RWPE1 (cell line): ENCODE measurements at regions not wholly inside any gene's neighbourhood (a gene's known extent, or its start where the extent isn't known, plus 50 kb on each side); places are given as distances from the start of the nearest gene placed in this dataset.
"Not testable (repeated sequence)": the region's sequence is repeated elsewhere in the genome, so short reads cannot be mapped to it uniquely, and the experiment has no call there.

Experiments used
- CTCF ChIA-PET: fragments of 350-600 bp; sonication (Branson Sonifier 250); formaldehyde crosslinking; extraction: SDS; loops from one replicate; lab custom pipeline; 2021; lab: Yijun Ruan, JAX
- POLR2A ChIA-PET: fragments of 400-600 bp; formaldehyde crosslinking; extraction: SDS; loops from one replicate; lab custom pipeline; 2020; ENCODE audit warnings: antibody characterized with exemption; ENCODE audit not compliant: low non-redundant PET; lab: Yijun Ruan, JAX
- DNase-seq: peaks from one replicate; pipeline ENCODE4 v3.0.0; 2012; ENCODE audit warnings: low spot score
- H3K27ac ChIP-seq: fragments of 450-650 bp; 2 replicates; pipeline ENCODE4 v1.5.1; 2017

DNA sequence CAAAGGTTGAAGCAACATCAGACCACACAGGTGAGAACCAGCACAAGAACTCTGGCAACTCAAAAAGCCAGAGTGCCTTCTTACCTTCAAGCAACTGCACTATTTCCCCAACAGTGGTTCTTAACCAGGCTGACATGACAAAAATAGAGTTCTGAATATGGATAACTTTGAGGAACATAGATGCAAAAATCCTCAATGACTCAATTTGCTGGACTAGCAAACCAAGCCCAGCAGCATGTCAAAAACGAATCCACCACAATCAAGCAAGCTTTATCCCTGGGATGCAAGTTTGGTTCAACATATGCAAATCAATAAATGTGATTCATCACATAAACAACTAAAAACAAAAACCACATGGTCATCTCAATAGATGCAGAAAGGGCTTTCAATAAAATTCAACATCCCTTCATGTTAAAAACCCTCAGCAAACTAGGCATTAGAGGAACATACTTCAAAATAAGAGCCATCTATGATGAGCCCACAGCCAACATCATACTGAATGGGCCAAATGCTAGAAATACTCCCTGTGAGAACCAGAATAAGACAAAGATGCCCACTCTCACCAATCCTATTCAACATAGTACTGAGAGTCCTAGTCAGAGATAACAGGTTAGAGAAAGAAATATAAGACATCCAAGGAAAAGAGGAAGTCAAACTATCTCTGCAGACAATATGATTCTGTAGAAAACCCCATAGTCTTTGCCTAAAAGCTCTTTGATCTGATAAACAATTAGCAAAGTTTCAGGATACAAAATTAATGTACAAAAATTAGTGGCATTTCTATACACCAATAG lies 110.5 kb upstream of the NBPF19 start:
- CTCF ChIA-PET, DNase-seq, H3K27ac ChIP-seq, POLR2A ChIA-PET: not testable (repeated sequence)

DNA sequence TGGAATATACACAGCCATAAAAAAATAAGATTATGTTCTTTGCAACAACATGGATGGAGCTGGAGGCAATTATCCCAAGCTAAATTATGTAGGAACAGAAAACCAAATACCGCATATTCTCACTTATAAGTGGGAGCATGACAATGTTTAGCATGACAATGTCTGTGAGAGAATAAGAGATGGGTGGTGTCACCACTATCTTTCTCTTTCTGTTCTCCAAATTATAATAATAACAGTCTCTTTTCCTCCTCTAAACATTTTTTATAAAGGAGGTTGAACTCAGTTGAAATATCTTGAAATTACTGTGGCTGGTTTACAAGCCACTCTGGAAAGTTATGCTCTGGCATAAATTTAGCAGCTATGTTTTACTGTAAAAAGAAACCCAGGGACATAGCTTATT lies 108.4 kb upstream of the NBPF19 start:
- CTCF ChIA-PET, POLR2A ChIA-PET, DNase-seq, H3K27ac ChIP-seq: not testable (repeated sequence)

DNA sequence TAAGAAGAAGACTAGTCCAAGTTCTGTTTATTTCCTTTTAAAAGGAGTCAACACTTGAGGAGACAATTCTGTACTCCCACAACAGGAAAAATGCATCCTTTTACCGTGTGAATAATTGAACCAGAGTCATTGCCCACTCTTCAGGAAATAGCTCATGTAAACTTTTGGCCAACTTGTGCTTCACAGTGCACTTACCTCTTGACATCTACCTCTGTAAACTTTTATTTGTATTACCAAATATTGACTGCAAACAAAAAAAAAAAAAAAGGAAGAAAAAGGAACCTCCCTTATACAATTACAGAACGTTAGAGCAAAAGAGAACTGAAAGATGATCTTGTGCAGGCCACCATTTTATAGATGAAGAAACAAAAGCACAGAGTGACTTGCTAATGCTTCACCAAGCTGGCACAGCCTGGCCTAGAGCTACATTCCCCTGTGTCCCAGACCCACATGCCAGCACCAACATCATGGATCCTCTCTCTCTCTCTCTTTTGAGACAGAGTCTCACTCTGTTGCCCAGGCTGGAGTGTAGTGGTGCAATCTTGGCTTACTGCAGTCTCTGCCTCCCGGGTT lies 107.3 kb upstream of the NBPF19 start:
- DNase-seq, H3K27ac ChIP-seq, CTCF ChIA-PET, POLR2A ChIA-PET: not testable (repeated sequence)

DNA sequence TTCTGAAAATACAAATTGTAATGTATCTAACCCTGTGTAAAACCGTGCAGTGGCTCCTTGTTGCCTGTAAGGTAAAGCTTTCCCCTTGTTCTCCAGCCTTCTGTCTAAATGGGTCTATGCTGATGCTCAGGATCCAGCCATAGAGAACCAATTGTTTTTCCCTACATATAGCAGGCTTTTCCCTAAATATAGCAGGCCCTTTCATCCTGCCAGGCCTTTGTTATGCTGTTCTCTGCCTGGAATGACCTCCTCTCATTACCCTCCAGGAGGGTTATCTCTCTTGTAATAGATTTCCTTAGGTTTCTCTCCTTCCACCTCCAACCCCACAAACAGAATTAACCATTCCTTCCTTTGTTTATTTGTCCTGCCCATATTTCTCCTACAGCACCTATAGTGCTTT lies 106.5 kb upstream of the NBPF19 start:
- H3K27ac ChIP-seq, CTCF ChIA-PET, POLR2A ChIA-PET, DNase-seq: not testable (repeated sequence)

DNA sequence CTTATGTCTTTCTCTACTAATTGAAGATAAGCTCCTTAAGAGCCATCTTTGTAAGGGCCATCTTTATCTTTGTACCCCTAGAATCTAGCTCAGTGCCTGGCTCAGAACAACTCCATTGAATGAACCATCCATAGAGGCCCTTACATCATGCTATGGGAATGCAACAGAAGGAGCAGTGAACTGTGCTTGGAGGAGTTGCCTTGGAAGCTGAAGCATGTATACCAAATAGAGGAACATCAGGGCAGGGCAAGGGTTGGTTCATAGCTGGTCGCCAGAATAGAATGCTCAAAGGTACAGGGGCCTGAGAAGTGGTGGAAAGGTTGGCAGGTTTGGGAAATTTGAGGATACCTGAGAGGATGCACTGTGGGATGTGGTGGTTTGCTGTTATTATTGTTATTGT lies 105.8 kb upstream of the NBPF19 start:
- H3K27ac ChIP-seq, POLR2A ChIA-PET, DNase-seq, CTCF ChIA-PET: not testable (repeated sequence)

DNA sequence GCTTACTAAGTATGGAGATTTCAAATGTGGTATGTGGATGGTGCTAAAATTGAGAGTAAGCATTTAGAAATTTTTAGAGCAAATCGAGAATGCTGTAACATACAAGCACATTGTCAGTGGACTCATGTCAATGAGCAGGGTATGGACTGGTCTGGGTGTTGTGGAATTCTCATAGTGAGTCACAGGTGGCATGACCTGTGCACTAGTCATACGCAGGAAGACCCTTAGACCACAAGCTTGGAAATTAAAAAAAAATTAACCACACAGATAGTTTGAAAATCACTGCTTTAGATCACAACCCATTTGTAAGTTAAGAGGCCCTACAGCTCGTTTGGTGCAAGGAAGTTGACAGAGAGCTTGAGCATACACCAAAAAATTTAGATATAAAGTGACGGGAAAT lies 102.9 kb upstream of the NBPF19 start:
- DNase-seq, POLR2A ChIA-PET, CTCF ChIA-PET, H3K27ac ChIP-seq: not testable (repeated sequence)

- CTCF ChIA-PET, POLR2A ChIA-PET, DNase-seq, H3K27ac ChIP-seq: not testable (repeated sequence)
Observed at GRCh38 chr1:149378462-149378861, 96.4 kb upstream of the NBPF19 start.

DNA sequence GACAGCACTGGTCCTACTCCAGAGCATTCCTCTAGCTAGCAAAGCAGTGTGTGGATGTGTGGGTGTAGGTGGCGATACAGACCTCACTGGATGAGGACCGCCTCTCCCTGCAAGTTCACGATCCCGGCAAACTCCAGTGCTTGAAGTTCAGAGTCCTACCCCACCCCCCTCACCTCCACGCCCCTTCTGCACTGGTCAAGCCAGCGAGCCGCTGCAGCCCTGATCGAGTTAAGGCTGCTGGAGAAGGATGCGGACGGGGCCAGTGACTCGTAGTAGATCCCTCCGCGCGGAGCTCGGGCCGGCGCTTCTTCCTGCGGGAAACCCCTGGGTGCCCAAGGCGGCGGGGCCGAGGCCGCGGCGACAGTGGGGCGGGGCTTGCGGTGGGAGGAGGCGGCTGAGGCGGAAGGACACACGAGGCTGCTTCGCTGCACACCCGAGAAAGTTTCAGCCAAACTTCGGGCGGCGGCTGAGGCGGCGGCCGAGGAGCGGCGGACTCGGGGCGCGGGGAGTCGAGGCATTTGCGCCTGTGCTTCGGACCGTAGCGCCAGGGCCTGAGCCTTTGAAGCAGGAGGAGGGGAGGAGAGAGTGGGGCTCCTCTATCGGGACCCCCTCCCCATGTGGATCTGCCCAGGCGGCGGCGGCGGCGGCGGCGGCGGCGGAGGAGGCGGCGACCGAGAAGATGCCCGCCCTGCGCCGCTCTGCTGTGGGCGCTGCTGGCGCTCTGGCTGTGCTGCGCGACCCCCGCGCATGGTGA lies 84.5 kb upstream of the NBPF19 start:
- H3K27ac ChIP-seq, result peak overlapping the region; percentile 69
- DNase-seq, CTCF ChIA-PET, POLR2A ChIA-PET: not testable (repeated sequence)

DNA sequence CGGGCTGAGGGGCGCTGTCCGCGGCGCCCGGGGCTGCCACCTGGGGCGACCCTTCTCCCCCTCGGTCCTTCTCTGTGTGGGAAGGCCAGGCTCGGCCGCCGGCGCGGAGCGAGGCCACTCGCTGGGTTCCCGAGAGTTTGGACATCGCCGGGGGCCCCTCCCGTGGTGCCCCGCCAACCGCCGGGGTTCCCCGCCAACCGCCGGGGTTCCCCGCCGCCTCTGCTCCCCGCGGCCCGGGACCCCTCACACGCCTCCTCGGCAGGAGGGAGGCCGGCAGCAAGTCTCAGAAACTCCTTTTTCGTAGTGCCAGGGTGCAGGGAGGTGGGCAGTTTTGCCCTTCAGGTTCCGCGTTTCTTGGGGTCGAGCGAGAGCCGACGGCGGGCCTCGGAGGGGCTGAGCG lies 83.9 kb upstream of the NBPF19 start:
- CTCF ChIA-PET, POLR2A ChIA-PET, DNase-seq: not testable (repeated sequence)
- H3K27ac ChIP-seq, result peak overlapping the region; percentile 69

DNA sequence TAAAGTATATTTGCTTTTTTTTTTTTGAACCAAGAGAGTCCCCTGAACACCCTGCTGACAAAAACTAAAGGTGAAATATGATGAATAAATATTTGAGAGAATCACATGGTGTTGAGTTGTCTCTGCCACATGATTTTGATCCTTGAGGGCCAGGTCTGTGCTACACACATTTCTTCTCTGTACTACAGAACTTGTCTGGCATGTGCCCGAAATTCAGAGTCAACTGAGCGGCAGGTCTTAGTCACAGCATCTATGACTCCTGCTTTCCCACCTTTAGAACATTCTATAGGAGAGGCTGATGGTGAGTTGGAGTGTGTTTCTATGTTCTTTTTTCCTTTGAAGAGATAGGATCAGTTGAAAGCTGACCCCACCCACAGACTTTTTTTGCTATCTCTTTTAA lies 79.0 kb upstream of the NBPF19 start:
- CTCF ChIA-PET, POLR2A ChIA-PET, H3K27ac ChIP-seq, DNase-seq: not testable (repeated sequence)

DNA sequence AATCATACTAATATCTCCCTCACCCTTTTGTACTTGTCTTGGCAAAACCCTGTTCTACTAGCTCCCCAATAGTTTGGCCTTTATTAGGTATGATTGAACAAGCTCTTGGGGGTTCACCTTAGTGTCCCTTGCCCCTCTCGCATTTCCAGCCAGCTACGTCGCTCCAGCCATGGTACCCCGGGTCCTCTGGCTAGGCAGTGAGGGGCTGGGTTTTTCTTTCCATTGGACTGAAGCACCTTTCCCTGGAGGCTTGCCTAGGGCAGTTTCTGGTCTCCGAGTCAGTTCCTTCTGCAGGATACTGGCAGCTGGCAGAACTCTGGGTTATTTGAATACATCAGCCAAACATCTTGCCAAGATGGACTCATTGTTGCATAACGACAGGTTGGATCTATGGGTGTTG lies 76.3 kb upstream of the NBPF19 start:
- POLR2A ChIA-PET, DNase-seq, H3K27ac ChIP-seq, CTCF ChIA-PET: not testable (repeated sequence)

GRCh38 chr1:149408404-149408803 lies 66.4 kb upstream of the NBPF19 start:
- DNase-seq, POLR2A ChIA-PET, CTCF ChIA-PET, H3K27ac ChIP-seq: not testable (repeated sequence)

- CTCF ChIA-PET, H3K27ac ChIP-seq, DNase-seq, POLR2A ChIA-PET: not testable (repeated sequence)
Observed at GRCh38 chr1:149415373-149415772, 59.5 kb upstream of the NBPF19 start.

DNA sequence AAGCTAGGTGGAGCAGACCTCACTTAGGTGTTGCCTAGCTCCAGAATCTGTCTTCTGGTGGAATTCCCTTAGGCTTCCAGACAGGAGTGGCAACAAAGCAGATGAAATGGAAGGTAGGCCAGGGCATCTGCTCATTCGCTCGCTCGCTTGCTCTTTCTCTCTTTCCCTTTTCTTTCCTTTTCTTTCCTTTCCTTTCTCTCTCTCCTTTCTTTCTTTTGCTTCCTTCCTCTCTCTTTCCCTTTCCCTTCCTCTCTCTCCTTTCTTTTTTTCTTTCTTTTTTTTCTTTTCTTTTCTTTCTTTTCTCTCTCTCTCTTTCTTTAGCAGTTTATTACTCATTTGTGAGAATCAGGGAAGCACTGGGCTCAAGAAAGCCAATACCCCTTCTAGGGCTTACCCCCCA lies 56.1 kb upstream of the NBPF19 start:
- H3K27ac ChIP-seq, DNase-seq, CTCF ChIA-PET, POLR2A ChIA-PET: not testable (repeated sequence)

GRCh38 chr1:149423122-149423521 lies 51.7 kb upstream of the NBPF19 start:
- POLR2A ChIA-PET, H3K27ac ChIP-seq, CTCF ChIA-PET, DNase-seq: not testable (repeated sequence)
